DOHH2 (cell line): ENCODE measurements at regions not wholly inside any gene's neighbourhood (a gene's known extent, or its start where the extent isn't known, plus 50 kb on each side); places are given as distances from the start of the nearest gene placed in this dataset.

Experiments used
- CTCF ChIP-seq: fragments of 200-600 bp; sonication (generic); IDR thresholded peaks from one replicate; pipeline ENCODE4 v1.5.1; 2014; ENCODE audit warnings: antibody characterized with exemption, mild to moderate bottlenecking, low read depth, low read length; ENCODE audit not compliant: poor library complexity, severe bottlenecking
- EZH2phosphoT487 ChIP-seq: fragments of 200-600 bp; sonication (generic); IDR thresholded peaks from 2 replicates; pipeline ENCODE4 v1.6.1; 2017; ENCODE audit warnings: borderline replicate concordance, mild to moderate bottlenecking, antibody characterized with exemption, low read length, moderate library complexity, mixed read lengths

DNA sequence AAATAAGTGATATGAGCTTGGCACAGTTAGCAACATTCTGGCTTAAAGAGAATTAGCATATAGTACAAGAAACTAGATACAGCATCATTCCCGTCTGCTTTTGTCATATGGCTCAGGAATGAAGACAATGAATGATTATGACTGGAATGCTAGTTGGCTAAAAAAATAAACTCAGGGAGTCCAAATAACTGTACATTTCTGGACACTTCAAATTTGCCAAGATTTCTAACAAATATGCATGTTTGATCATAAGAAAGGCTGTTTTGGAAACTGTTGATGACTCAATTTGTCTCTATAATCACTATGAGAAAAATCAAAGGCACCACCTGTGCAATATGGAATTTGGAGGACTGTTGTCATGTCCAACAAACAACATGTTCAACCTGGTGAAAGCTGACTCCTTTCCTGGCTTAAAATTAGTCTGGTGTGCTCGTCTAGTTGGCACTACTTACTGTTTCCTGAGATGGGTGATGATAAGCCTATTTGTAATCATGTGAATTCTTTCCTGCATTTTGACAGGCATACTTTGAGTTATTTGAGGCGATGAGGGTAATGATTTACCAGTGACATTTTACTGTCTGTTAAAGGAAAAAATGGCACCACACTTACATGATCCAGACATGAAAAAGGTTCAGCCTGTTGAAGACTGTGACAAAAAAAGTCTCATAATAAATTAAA lies 133.9 kb upstream of the CDH20 start:
- TF ChIP-seq CTCF (no peak), EZH2phosphoT487 (no peak)
